Mesenchymal stem cell (in vitro differentiated cells and primary cell): ENCODE measurements at regions not wholly inside any gene's neighbourhood (a gene's known extent, or its start where the extent isn't known, plus 50 kb on each side); places are given as distances from the start of the nearest gene placed in this dataset.
A peak's percentile ranks its signal among the peaks of the same experiment; 100 is the strongest.

Source experiments
- DNase-seq: peaks from one replicate; pipeline ENCODE4 v3.0.0-alpha.2; 2013
- H2AFZ ChIP-seq: one replicate; pipeline ENCODE4 v1.6.1; 2013; ENCODE audit warnings: low read depth, mild to moderate bottlenecking, control low read depth, inconsistent platforms, low read length, moderate library complexity
- H2AK5ac ChIP-seq: 2 replicates; pipeline ENCODE4 v1.6.1; 2013; ENCODE audit warnings: low read length, moderate library complexity, mild to moderate bottlenecking, inconsistent platforms; ENCODE audit not compliant: severe bottlenecking
- H2BK120ac ChIP-seq: one replicate; pipeline ENCODE4 v1.6.1; 2013; ENCODE audit warnings: low read depth, mild to moderate bottlenecking, inconsistent platforms, low read length, moderate library complexity
- H2BK12ac ChIP-seq, 2 experiments: one replicate each; pipeline ENCODE4 v1.6.1; 2013; ENCODE audit warnings: inconsistent platforms in 2 of 2, low read length in 2 of 2, mild to moderate bottlenecking in 2 of 2, moderate library complexity in 2 of 2, control low read depth in 1 of 2
- H2BK15ac ChIP-seq: one replicate; pipeline ENCODE4 v1.6.1; 2013; ENCODE audit warnings: mild to moderate bottlenecking, low read depth, inconsistent platforms; ENCODE audit not compliant: poor library complexity, severe bottlenecking
- H2BK5ac ChIP-seq: 2 replicates; pipeline ENCODE4 v1.6.1; 2013; ENCODE audit warnings: low read depth, mild to moderate bottlenecking, low read length, control low read depth, inconsistent platforms; ENCODE audit not compliant: poor library complexity, severe bottlenecking
- H3K14ac ChIP-seq, 2 experiments: one replicate each; pipeline ENCODE4 v1.6.1; 2013; ENCODE audit warnings: inconsistent platforms in 2 of 2, low read length in 2 of 2, control low read depth in 1 of 2, mild to moderate bottlenecking in 1 of 2, moderate library complexity in 1 of 2
- H3K18ac ChIP-seq, 2 experiments: one replicate each; pipeline ENCODE4 v1.6.1; 2013; ENCODE audit warnings: inconsistent platforms in 2 of 2, low read length in 2 of 2, control low read depth in 1 of 2, low read depth in 1 of 2, mild to moderate bottlenecking in 1 of 2
- H3K23ac ChIP-seq, 2 experiments: one replicate each; pipeline ENCODE4 v1.6.1; 2013; ENCODE audit warnings: inconsistent platforms in 2 of 2, low read length in 2 of 2, mild to moderate bottlenecking in 2 of 2, moderate library complexity in 2 of 2, control low read depth in 1 of 2
- H3K27ac ChIP-seq: 2 replicates; pipeline ENCODE4 v1.5.1; 2013; ENCODE audit warnings: mild to moderate bottlenecking, moderate library complexity, low read length, control low read depth, inconsistent platforms; ENCODE audit not compliant: poor library complexity, severe bottlenecking
- H3K27me3 ChIP-seq, 2 experiments: 2 replicates each; pipeline versions ENCODE4 v1.6.1 to v1.7.0; 2013; ENCODE audit warnings: low read length in 2 of 2, mild to moderate bottlenecking in 2 of 2, moderate library complexity in 2 of 2, control low read depth in 1 of 2, inconsistent platforms in 1 of 2; ENCODE audit not compliant: control insufficient read depth in 1 of 2, insufficient read depth in 1 of 2
- H3K36me3 ChIP-seq, 2 experiments: 2 replicates each; pipeline versions ENCODE4 v1.6.1 to v1.7.0; 2013; ENCODE audit warnings: low read length in 2 of 2, control low read depth in 1 of 2, inconsistent platforms in 1 of 2, low read depth in 1 of 2, mild to moderate bottlenecking in 1 of 2; ENCODE audit not compliant: insufficient read depth in 2 of 2, control insufficient read depth in 1 of 2
- H3K4ac ChIP-seq, 2 experiments: one replicate each; pipeline ENCODE4 v1.6.1; 2013; ENCODE audit warnings: inconsistent platforms in 2 of 2, low read length in 2 of 2, mild to moderate bottlenecking in 2 of 2, moderate library complexity in 2 of 2, control low read depth in 1 of 2, low read depth in 1 of 2
- H3K4me1 ChIP-seq: 2 replicates; pipeline ENCODE4 v1.6.1; 2013; ENCODE audit warnings: low read depth, low read length, control low read depth; ENCODE audit not compliant: control insufficient read depth, insufficient read depth
- H3K4me2 ChIP-seq: 2 replicates; pipeline ENCODE4 v1.6.1; 2013; ENCODE audit warnings: low read length, mild to moderate bottlenecking, inconsistent platforms; ENCODE audit not compliant: poor library complexity, severe bottlenecking
- H3K4me3 ChIP-seq, 2 experiments: 2 replicates each; pipeline versions ENCODE4 v1.5.1 to v1.7.0; 2013; ENCODE audit warnings: low read length in 2 of 2, mild to moderate bottlenecking in 2 of 2, control low read depth in 1 of 2, low read depth in 1 of 2; ENCODE audit not compliant: insufficient read depth in 1 of 2
- H3K79me1 ChIP-seq: replicated peaks from 2 replicates; pipeline ENCODE4 v1.6.1; 2013; ENCODE audit warnings: mild to moderate bottlenecking, control low read depth, low read length, inconsistent platforms; ENCODE audit not compliant: poor library complexity, severe bottlenecking
- H3K9ac ChIP-seq: 2 replicates; pipeline ENCODE4 v1.7.0; 2013; ENCODE audit warnings: mild to moderate bottlenecking, low read length, moderate library complexity
- H3K9me3 ChIP-seq: 2 replicates; pipeline ENCODE4 v1.7.0; 2013; ENCODE audit warnings: mild to moderate bottlenecking, low read length; ENCODE audit not compliant: control insufficient read depth
- H4K8ac ChIP-seq: one replicate; pipeline ENCODE4 v1.6.1; 2013; ENCODE audit warnings: inconsistent platforms, mild to moderate bottlenecking, low read length, moderate library complexity
- H4K91ac ChIP-seq: one replicate; pipeline ENCODE4 v1.6.1; 2013; ENCODE audit warnings: mild to moderate bottlenecking, low read length, inconsistent platforms
- WGBS: methylation state at CpG from one replicate; pipeline ENCODE4 v1.1.7; 2013; ENCODE audit warnings: mixed read lengths; 5-methylcytosine and 5-hydroxymethylcytosine counted together

- Histone ChIP-seq H2BK12ac (no peak overlapping the region), H4K8ac (no peak overlapping the region), H3K23ac (no peak overlapping the region), H3K27me3 (no peaks in the 10 kb centered on the region), H2BK120ac (no peak overlapping the region), H3K36me3 (no peaks in the 10 kb centered on the region), H3K4me3 (no peak overlapping the region), H2BK15ac (no peak overlapping the region), H3K79me1 (no peaks in the 10 kb centered on the region), H3K18ac (no peak overlapping the region), H3K4ac (no peak overlapping the region), H2BK5ac (no peak overlapping the region), H3K27ac (no peak overlapping the region), H3K9me3 (no peaks in the 10 kb centered on the region), H3K4me1 (peaks cover 5% of the 10 kb centered on the region), H2AK5ac (no peak overlapping the region), H3K14ac (no peak overlapping the region), H3K9ac (no peak overlapping the region), H4K91ac (no peak overlapping the region), H3K4me2 (no peak overlapping the region), H2AFZ (no peak overlapping the region)
- 61% methylated on average over 2 of the region's 2 CpGs for WGBS
- DNase-seq: no peak
Measured at GRCh38 chr12:75831402-75831801, 200.2 kb downstream of the PHLDA1 start.

GRCh38 chr12:75827061-75827460, 204.5 kb downstream of the PHLDA1 start:
- Histone ChIP-seq H2BK5ac (peak overlapping the region; percentile 8), H3K79me1 (peaks cover 6% of the 10 kb centered on the region), H3K4me1 (peaks cover 7% of the 10 kb centered on the region), H2AFZ (no peak overlapping the region), H3K18ac (no peak overlapping the region), H2BK12ac (peak overlapping the region in 1 of 2 experiments; percentile 37), H4K91ac (no peak overlapping the region), H2BK15ac (no peak overlapping the region), H3K4ac (no peak overlapping the region), H3K27ac (peak overlapping the region; percentile 78), H3K23ac (no peak overlapping the region), H3K14ac (no peak overlapping the region), H3K27me3 (no peaks in the 10 kb centered on the region), H3K9ac (no peak overlapping the region), H3K4me3 (no peak overlapping the region), H3K4me2 (no peak overlapping the region), H3K36me3 (no peaks in the 10 kb centered on the region), H2BK120ac (no peak overlapping the region), H2AK5ac (peak overlapping the region; percentile 57), H4K8ac (no peak overlapping the region), H3K9me3 (no peaks in the 10 kb centered on the region)
- 94% methylated on average over 3 of the region's 3 CpGs for WGBS
- DNase-seq: no peak

GRCh38 chr12:75825686-75826085, 205.9 kb downstream of the PHLDA1 start:
- Histone ChIP-seq H4K8ac (no peak overlapping the region), H3K9ac (peak overlapping the region; percentile 82), H3K27ac (peak overlapping the region; percentile 98), H2BK5ac (peak overlapping the region; percentile 88), H3K14ac (no peak overlapping the region), H3K4me3 (peak overlapping the region in 1 of 2 experiments; percentile 46), H3K23ac (no peak overlapping the region), H2BK120ac (no peak overlapping the region), H3K4me2 (peak overlapping the region; percentile 41), H2AFZ (no peak overlapping the region), H3K18ac (no peak overlapping the region), H2BK15ac (no peak overlapping the region), H3K36me3 (no peaks in the 10 kb centered on the region), H2BK12ac (no peak overlapping the region), H3K27me3 (no peaks in the 10 kb centered on the region), H3K9me3 (no peaks in the 10 kb centered on the region), H2AK5ac (peak overlapping the region; percentile 94), H3K79me1 (peaks cover 8% of the 10 kb centered on the region), H4K91ac (no peak overlapping the region), H3K4me1 (peaks cover 9% of the 10 kb centered on the region), H3K4ac (no peak overlapping the region)
- 21% methylated on average over 4 of the region's 4 CpGs for WGBS
- peak; percentile 72 for DNase-seq

- no peaks in the 10 kb centered on the region for H3K9me3 ChIP-seq
- no peak overlapping the region for H4K91ac ChIP-seq
- peak overlapping the region; percentile 98 for H3K27ac ChIP-seq
- no peak overlapping the region for H2BK120ac ChIP-seq
- peaks cover 11% of the 10 kb centered on the region for H3K4me1 ChIP-seq
- H2AFZ ChIP-seq: no peak overlapping the region
- H3K14ac ChIP-seq: no peak overlapping the region
- H3K9ac ChIP-seq: peak overlapping the region; percentile 82
- WGBS: 100% methylated on average over 1 of the region's 1 CpG
- no peaks in the 10 kb centered on the region for H3K27me3 ChIP-seq
- H3K79me1 ChIP-seq: peaks cover 8% of the 10 kb centered on the region
- no peak overlapping the region for H3K4me3 ChIP-seq
- H3K4me2 ChIP-seq: no peak overlapping the region
- no peak overlapping the region for H2AK5ac ChIP-seq
- no peaks in the 10 kb centered on the region for H3K36me3 ChIP-seq
- H4K8ac ChIP-seq: no peak overlapping the region
- no peak overlapping the region for H2BK15ac ChIP-seq
- DNase-seq: no peak
- no peak overlapping the region for H3K18ac ChIP-seq
- H3K23ac ChIP-seq: no peak overlapping the region
- no peak overlapping the region for H2BK12ac ChIP-seq
- H2BK5ac ChIP-seq: peak overlapping the region; percentile 25
- H3K4ac ChIP-seq: no peak overlapping the region
Measured at GRCh38 chr12:75823475-75823874, 208.1 kb downstream of the PHLDA1 start.
